ENCODE measurements at regions not wholly inside any gene's neighbourhood (a gene's known extent, or its start where the extent isn't known, plus 50 kb on each side); places are given as distances from the start of the nearest gene placed in this dataset.

DNA sequence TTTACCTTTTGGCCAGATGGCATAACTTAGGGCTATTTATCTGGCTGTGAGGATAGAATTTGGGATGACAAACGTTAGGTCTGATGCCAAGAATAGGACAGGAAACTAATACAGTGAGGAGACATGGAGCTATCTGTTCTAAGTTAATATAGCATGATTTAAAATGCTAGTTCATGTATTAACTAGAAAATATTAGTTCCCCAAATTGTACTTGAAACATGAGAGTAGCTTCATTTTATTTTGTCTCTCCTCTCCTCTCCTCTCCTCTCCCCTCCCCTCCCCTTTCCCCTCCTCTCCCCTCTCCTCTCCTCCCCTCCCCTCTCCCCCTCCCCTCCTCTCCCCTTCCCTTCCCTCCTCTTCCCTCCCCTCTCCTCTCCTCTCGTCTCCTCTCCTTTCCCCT lies 101.1 kb upstream of the MYO16 start:
- DNase-seq (ENCODE audit: low spot score) = peak; percentile 5

DNA sequence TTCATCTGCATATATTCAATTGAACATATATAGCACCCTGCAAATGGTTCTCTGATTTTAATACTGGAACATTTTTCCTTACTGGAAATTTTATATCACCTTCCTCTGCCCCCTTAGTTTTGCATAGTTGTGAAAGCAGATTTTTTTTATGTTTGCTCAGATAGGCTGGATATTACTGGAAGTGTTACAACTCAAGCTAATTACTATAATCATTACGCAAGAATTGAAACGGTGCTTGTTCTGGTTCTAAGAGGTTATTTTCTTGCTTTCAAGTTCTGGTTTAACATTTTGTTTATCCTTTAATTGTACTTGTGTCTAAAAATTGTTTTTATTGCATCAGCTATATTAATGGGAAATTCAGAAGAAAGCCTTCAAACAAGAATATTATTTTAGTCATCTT lies 95.6 kb upstream of the MYO16 start:
- no peak for DNase-seq (ENCODE audit: low spot score)

DNA sequence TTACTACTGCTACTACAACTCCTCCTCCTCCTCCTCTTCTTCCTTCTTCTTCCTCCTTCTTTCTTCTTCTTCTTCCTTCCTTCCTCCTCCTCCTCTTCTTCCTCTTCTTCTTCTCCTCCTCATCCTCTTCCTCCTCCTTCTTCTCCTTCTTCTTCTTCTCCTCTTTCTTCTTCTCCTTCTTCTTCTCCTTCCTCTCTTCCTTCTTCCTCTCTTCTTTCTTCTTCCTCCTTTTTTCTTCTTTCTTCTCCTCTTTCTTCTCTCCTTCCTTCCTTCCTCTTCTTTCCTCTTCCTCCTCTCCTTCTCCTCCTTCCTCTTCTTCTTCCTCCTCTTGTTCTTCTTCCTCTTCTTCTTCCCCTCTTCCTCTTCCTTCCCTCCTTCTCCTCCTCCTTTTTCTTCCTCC lies 94.7 kb upstream of the MYO16 start:
- DNase-seq (ENCODE audit: low spot score) = no peak

DNA sequence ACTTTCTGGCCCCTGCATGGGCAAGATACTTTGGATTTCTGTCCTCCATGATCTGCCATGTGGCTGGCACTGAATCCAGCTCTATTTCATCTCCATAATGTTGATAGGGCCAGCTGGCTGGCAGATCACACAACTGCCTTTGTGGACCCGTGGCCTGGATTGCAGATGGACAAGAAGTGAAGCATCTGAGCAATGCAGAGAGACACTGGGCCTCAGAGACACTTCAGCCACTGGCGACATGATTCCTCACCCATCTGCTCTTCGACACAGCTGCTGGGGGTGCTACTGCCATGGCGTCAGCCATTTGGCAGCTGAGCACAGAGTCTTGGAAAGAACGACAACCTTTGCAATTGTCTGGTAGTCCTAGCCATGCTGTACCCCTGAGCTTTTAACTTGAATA lies 79.5 kb upstream of the MYO16 start:
- DNase-seq (ENCODE audit: low spot score) = no peak

DNA sequence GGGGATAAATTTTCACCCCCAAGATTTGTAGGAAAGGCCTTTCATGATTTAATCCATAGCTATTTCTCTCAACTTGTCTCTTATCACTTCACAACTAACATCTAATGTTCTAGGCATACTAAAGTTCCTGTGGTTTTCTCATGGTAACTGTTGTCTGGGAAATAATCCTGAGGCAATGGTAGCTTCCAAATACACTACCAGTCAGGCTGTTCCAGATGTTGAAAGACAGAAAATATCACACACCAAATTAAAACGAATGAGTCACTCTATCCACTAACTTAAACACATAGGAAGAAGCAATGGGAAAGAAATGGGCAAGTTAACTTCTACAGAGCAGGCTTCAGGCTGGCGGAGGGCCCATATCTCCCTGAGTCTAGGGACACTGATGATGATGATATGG lies 77.7 kb upstream of the MYO16 start:
- no peak for DNase-seq (ENCODE audit: low spot score)

DNA sequence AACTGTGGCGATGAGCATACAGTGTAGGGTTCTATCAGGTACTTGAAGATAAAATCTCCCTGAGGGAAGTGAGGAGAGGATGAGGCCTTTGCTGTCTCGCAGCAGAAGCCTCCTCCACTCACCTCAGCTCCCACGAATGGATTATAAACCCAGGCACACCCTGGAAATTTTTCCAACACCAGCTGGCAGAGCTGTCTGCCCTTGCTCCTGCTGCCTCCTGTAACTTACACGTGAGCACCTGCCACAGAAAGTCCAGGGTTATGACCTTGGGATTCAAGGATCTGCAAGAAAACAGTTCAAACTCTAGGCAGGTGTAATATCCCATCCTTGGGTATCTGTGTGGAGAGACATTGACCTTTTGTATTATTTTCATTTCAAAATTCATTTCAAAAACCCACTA lies 70.9 kb upstream of the MYO16 start:
- no peak for DNase-seq (ENCODE audit: low spot score)

DNA sequence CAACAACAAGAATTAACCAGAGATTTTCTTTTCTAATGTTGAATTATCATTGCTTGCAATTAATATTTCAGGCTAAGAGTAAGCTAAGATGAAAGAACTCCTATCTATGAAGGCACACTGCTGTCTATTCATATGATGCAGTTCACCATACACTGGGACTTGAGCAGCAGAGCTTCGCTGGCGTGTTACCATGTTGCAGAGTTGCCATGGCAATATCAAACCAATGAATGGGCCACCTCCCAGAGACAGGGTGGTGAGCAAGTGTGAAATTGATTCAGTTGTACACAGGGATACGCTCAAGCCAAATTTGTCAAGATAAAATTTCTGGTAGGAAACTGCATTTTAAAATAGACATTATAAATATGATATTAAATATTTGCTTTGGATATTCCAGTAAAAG lies 69.3 kb upstream of the MYO16 start:
- peak; percentile 3 for DNase-seq (ENCODE audit: low spot score)

DNA sequence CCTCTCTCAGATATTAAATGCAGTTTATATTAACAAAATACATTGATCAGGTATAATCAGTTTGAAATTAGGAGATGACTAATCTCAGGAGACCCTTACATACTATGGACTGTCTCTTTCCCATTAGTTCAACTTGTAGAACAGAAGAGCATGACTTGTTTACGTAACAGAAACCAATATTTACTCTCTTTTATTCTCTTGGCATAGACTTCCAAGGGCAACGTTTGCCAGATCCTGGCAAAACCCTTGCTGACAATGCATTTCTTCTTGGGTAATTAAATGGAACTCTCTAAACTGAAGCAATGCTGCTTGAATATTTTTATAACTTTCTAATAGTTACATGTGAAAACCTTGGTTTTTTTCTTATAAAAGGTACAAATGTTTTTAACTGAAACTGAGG lies 68.3 kb upstream of the MYO16 start:
- no peak for DNase-seq (ENCODE audit: low spot score)

DNA sequence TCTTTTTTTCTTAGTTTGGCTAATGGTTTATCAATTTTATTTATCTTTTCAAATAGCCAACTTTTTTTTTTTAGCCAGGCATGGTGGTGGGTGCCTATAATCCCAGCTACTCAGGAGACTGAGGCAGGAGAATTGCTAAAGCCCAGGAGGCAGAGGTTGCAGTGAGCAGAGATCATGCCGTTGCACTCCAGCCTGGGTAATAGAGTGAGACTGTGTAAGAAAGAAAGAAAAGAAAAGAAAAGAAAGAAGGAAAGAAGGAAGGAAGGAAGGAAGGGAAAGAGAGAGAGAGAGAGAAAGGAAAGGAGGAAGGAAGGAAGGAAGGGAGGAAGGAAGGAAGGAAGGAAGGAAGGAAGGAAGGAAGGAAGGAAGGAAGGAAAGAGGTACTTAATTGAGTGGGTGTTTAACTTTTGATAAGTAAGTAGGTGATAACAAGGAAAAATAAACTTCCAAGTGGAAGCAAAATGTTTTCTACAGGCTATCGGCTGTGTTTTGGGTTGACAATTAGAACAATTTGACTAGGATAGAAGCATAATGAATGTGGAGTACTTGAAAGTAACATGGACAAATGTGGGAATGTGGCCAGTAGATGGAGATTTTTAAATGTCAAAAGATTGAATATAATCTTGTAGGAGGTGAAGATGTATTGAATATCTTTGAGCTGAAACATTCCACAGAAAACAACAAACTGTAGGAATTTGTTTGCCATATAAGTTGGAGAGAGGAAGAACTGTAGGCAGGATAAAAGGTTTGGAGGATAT lies 62.8 kb upstream of the MYO16 start:
- DNase-seq (ENCODE audit: low spot score) = no peak

DNA sequence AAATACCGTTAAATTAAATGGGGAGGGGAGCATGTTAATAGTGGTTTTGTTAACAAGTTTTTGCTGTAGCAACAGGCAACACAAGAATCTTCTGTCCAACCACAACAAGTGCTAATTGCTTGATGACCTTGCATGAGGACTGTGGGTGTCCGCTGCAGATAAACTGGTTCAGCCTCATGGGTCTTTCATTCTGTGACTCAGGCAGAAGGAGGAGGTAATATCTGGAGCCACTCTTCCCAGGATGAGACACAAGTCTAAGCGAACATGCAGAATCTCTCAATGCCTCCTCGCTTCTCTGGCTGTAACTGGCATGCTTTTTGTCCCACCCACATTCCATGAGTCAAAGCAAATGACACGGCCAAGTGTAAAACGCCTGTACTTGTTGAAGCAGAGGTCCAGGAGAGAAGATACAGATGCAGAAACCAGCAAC lies 56.6 kb upstream of the MYO16 start:
- DNase-seq (ENCODE audit: low spot score) = no peak

DNA sequence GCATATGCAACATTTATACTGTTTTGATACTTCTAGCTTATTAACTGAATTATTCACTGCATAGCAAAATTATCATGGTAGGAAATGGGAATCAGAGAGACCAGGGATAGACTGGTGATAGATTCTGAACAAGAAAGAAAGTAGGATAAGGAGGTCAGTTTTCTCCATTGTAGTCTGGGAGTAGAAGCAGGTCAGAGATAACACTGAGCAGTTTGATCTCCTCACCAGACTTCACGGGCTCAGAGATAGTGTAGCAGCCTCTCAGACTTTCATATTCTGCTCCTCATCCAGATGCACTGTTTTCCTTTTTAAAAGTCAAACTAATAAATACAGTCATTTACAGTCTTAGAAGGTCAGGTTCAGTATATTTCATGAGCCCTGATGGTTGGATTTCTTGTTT lies 56.0 kb upstream of the MYO16 start:
- DNase-seq (ENCODE audit: low spot score) = no peak

DNA sequence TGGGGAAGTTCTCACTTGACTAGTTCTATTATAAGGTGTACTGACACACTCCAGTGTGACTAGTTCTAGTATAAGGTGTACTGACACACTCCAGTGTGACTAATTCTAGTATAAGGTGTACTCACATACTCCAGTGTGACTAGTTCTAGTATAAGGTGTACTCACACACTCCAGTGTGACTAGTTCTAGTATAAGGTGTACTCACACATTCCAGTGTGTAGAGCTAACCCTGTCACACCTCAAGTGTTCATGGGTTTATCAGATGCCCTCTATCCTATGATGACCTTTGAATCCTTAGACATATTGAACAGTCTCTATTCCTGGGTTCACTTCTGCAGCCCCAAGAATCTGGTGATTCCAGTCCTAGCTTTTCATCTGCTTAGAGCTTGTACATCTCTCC lies 54.6 kb upstream of the MYO16 start:
- DNase-seq (ENCODE audit: low spot score) = no peak

DNA sequence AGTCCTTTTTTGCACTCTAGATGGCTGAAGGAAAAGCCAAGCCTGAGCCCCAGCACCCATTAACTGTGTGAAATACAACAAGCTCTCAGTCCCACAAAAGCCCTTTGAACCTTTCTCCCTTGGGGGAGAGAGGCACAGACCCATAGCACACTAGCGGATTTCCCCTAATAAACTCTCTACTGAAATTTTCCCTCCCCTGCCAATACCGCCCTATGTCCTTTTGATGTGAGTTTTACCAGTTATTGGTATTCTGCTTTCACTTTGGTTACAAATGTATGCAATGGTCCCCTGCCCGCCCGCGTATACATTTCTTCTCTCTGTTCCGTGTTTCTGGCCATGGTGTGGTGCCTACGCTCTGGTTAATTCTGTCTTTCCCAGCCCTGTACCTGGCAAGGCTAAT lies 54.0 kb upstream of the MYO16 start:
- no peak for DNase-seq (ENCODE audit: low spot score)

Data from cerebellar cortex (tissue), 1 donor.